Left forelimb (tissue), 1 donor: ENCODE measurements at regions not wholly inside any gene's neighbourhood (a gene's known extent, or its start where the extent isn't known, plus 50 kb on each side); places are given as distances from the start of the nearest gene placed in this dataset.
"Not testable (repeated sequence)": the region's sequence is repeated elsewhere in the genome, so short reads cannot be mapped to it uniquely, and the experiment has no call there.

Experiments
- DNase-seq: peaks from one replicate; pipeline ENCODE4 v3.0.0-alpha.2; 2018; ENCODE audit warnings: low spot score

GRCh38 chr7:1342090-1342640 is 109.5 kb downstream of the UNCX start:
- DNase-seq: no peak

GRCh38 chr7:1343551-1343950 is 110.9 kb downstream of the UNCX start:
- no peak for DNase-seq

GRCh38 chr7:1344421-1344820 is 111.7 kb downstream of the UNCX start:
- DNase-seq: no peak

GRCh38 chr7:1344981-1345701 is 112.5 kb downstream of the UNCX start:
- no peak for DNase-seq

DNA sequence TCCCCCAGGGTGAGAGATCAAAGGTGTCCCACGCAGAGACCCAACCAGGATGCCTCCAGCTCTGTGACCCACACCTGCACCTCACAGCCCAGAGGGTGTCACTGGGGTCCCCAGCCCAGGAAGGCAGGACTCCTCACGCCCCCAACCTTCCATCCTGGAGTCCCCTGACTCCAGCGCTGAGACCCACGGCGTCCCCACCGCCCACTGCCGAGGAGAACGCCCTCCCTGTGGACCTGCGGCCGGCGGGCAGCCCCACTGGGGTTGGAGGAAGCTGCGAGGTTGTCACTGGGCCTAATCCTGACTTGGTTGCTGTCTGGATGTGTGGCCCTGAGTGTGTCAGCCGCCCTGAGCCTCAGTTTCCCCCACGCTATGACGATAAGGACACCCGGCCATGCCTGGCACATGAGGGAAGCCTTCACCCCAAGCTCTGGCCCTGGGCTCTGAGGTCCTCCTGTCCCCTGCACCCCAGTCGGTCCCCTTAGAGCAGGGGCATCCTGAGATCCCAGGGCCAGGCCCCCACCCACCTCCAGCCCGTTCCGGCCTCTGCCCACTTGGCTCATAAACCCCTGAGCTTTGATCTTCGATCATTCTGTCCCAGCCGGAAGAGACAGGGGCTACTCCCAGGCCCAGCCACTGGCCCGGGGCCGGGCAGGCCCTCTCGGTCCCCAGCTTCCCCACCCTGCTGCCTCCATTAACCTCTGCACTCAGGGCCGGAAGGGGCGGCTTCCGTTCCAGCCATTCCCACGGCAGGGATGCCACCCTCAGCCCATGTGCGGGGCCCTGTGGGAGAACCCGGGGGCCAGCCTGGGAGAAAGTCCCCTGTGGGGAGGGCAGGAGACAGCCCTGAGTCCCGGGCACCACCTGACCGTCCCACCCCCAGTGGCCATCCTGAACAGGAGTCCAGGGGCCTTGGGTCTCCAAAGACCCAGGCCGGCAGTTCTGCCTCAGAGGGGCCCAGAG is 113.2 kb downstream of the MICALL2 start:
- no peak for DNase-seq

GRCh38 chr7:1346851-1347250 is 112.4 kb downstream of the MICALL2 start:
- DNase-seq: no peak

GRCh38 chr7:1348096-1348822 is 111.0 kb downstream of the MICALL2 start:
- DNase-seq: no peak

GRCh38 chr7:1348823-1349335 is 110.4 kb downstream of the MICALL2 start:
- no peak for DNase-seq

DNA sequence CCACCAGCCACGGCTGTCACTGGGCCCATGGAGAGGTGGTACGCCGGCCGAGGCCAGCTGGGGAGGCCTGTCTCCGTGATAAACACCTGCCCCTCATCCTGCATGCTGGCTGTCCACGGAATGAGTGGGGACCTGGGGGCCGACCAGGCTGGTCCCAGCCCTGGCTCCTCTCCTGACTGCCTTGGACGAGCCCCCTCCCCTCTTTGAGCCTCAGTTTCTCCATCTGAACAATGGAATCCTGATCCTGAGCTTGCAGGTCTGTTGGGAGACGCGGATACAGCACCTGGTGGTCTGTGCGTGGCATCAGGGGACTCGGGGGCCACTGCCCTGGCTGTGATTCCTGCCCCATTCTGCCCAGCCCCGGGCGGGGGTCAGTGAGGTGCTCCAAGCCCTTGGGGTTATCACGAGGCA is 109.9 kb downstream of the MICALL2 start:
- DNase-seq: no peak

DNA sequence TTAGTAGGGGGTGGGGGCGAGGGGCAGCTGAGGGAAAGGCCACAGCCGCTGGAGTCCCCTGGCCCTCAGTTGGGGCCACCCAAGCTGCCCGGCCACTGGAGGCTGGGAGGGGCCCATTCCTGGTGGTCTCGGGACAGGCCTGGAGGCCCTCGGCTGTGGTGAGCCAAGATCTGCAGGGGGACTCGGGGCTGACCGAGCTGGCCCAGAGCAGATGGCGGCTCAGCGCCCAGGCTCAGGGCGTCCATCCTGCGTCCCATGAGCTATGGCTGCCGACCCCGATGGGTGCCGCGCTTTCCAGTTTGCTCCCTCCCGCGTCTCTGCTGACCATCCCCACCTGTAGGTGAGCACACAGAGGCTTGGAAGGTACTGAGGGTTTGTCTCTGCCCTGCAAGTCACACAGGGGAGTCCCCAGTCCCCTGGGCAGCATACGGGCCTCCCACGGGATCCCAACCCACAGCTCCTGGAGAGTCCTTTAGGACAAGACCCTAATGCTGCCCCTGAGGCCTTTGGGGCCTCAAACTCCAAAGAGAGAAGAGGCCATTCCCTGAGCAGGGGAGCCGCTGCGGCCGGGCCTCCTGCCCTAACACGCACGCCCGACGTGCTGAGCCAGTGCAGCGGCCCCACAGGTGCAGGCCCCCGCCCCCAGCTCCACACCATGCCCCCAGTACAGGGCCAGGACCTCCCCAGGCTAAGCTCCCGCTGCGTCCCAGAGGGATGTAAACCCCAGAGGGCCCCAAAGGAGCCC is 107.2 kb downstream of the MICALL2 start:
- no peak for DNase-seq

DNA sequence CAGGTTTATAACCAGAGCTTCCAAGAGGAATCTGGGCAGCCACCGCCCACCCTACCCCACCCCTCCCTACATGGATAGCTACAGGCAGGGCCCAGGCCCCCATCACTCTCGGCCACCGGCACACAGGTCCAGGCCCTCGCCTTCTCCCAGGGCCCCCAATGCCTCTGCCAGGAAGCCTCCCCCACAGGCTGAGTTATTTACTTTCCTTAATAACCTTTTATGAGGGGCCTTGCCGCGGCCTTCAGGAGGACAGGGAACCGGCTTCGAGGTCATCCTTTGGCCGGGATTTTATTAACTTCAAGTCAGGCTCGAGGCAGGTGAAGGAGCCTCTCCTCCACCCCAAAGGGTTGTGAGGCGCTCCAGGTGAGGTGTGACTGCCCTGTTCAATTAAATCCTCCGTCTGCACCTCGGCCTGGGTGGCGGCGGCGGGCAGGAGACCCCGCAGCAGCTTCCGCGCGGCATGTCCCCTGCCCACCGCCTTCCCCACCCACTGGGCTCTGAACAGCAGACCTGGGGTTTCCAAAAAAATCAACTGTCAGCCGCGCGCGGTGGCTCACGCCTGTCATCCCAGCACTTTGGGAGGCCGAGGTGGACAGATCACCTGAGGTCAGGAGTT is 106.5 kb downstream of the MICALL2 start:
- no peak for DNase-seq

GRCh38 chr7:1354661-1355567 is 104.4 kb downstream of the MICALL2 start:
- DNase-seq: no peak

GRCh38 chr7:1355568-1356340 is 103.5 kb downstream of the MICALL2 start:
- DNase-seq: no peak

DNA sequence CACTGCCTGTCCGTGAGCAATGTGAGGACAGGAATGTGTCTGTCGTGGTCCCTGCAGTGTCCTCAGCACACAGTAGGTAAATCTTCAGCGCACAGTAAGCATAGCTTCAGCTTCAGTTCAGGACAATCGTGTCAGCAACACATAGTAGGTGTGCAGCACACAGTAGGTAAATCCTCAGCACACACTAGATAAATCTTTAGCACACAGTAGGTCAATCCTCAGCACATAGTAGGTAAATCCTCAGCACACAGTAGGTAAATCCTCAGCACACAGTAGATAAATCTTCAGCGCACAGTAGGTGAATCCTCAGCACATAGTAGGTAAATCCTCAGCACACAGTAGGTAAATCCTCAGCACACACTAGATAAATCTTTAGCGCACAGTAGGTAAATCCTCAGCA is 102.4 kb downstream of the MICALL2 start:
- DNase-seq: not testable (repeated sequence)

DNA sequence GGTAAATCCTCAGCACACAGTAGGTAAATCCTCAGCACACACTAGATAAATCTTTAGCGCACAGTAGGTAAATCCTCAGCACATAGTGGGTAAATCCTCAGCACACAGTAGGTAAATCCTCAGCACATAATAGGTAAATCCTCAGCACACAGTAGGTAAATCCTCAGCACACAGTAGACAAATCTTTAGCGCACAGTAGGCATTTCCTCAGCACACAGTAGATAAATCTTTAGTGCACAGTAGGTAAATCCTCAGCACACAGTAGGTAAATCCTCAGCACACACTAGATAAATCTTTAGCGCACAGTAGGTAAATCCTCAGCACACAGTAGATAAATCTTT is 102.0 kb downstream of the MICALL2 start:
- not testable (repeated sequence) for DNase-seq

- no peak for DNase-seq
Measured at GRCh38 chr7:1357601-1358271, 101.5 kb downstream of the MICALL2 start.

DNA sequence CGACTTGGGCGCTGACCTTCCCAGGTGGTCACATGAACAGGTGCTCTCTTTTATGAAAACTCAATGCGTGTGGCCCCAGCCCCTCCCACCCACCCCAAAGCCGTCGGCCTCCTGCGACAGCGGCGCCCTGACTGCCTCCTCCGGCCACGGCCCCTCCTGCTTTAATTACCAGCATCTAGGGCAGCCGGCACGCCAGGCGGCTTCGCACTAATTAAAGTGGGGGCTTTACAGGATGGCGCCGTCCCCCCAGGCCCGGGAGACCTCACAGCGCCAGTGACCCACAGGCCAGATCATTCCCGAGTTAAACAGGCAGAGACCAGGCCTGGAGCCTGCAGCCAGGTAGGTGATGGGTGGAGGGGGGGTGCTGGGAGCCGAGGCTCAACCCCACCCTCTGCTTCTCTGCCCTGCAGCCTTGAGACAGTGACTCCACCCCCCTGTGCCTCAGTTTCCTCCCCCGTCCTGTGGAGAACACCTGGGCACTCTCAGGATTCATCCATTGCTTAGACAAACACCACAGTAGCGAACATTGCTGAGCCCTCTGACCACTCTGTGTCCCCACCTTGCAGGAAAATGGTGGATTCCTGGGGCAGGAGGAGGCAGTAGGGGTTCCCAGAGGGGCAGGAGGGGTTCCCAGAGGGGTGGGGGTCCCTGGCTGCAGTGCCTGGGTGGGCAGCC is 100.8 kb downstream of the MICALL2 start:
- DNase-seq: no peak

GRCh38 chr7:1359051-1359400 is 100.2 kb downstream of the MICALL2 start:
- DNase-seq: no peak
